ENCODE measurements at regions not wholly inside any gene's neighbourhood (a gene's known extent, or its start where the extent isn't known, plus 50 kb on each side); places are given as distances from the start of the nearest gene placed in this dataset.

GRCh38 chr12:105945880-105946279, 192.9 kb downstream of the NUAK1 start:
- peaks cover 6% of the 10 kb centered on the region for H3K27me3 Mint-ChIP-seq (ENCODE audit: low read depth)
- H3K4me1 Mint-ChIP-seq (ENCODE audit: low read depth): no peaks in the 10 kb centered on the region
- intact Hi-C loops (cut with micrococcal nuclease): no loop called here
- H3K4me3 Mint-ChIP-seq: no peak overlapping the region
- no peak for DNase-seq
- no peak overlapping the region for H3K27ac Mint-ChIP-seq
- no peaks in the 10 kb centered on the region for H3K36me3 Mint-ChIP-seq (ENCODE audit: low read depth)
- CTCF ChIA-PET: no interaction called here
- H3K9me3 Mint-ChIP-seq: peaks cover 2% of the 10 kb centered on the region

GRCh38 chr12:105946493-105946901, 192.3 kb downstream of the NUAK1 start:
- H3K36me3 Mint-ChIP-seq (ENCODE audit: low read depth): no peaks in the 10 kb centered on the region
- H3K27ac Mint-ChIP-seq: no peak overlapping the region
- intact Hi-C loops (cut with micrococcal nuclease): no loop called here
- H3K4me1 Mint-ChIP-seq (ENCODE audit: low read depth): no peaks in the 10 kb centered on the region
- no peak for DNase-seq
- H3K27me3 Mint-ChIP-seq (ENCODE audit: low read depth): peaks cover 6% of the 10 kb centered on the region
- H3K4me3 Mint-ChIP-seq: no peak overlapping the region
- CTCF ChIA-PET: no interaction called here
- peaks cover 2% of the 10 kb centered on the region for H3K9me3 Mint-ChIP-seq

GRCh38 chr12:105947906-105948305, 190.8 kb downstream of the NUAK1 start:
- Mint-ChIP-seq H3K4me1 (ENCODE audit: low read depth) (no peaks in the 10 kb centered on the region), H3K4me3 (no peak overlapping the region), H3K27ac (no peak overlapping the region), H3K9me3 (peaks cover 2% of the 10 kb centered on the region), H3K27me3 (ENCODE audit: low read depth) (peaks cover 10% of the 10 kb centered on the region), H3K36me3 (ENCODE audit: low read depth) (no peaks in the 10 kb centered on the region)
- DNase-seq: no peak
- intact Hi-C loops (cut with micrococcal nuclease): no loop called here
- CTCF ChIA-PET: no interaction called here

- CTCF ChIA-PET: no interaction called here
- no peaks in the 10 kb centered on the region for H3K36me3 Mint-ChIP-seq (ENCODE audit: low read depth)
- H3K27me3 Mint-ChIP-seq (ENCODE audit: low read depth): peaks cover 10% of the 10 kb centered on the region
- no peak overlapping the region for H3K27ac Mint-ChIP-seq
- intact Hi-C loops (cut with micrococcal nuclease): no loop called here
- H3K4me1 Mint-ChIP-seq (ENCODE audit: low read depth): no peaks in the 10 kb centered on the region
- DNase-seq: no peak
- H3K4me3 Mint-ChIP-seq: no peak overlapping the region
- peaks cover 2% of the 10 kb centered on the region for H3K9me3 Mint-ChIP-seq
These were observed 190.4 kb downstream of the NUAK1 start for GRCh38 chr12:105948331-105948730.

- no peak overlapping the region for H3K27ac Mint-ChIP-seq
- no peaks in the 10 kb centered on the region for H3K36me3 Mint-ChIP-seq (ENCODE audit: low read depth)
- no peak for DNase-seq
- no peaks in the 10 kb centered on the region for H3K4me1 Mint-ChIP-seq (ENCODE audit: low read depth)
- no peak overlapping the region for H3K4me3 Mint-ChIP-seq
- CTCF ChIA-PET: no interaction called here
- intact Hi-C loops (cut with micrococcal nuclease): no loop called here
- peaks cover 10% of the 10 kb centered on the region for H3K27me3 Mint-ChIP-seq (ENCODE audit: low read depth)
- H3K9me3 Mint-ChIP-seq: peaks cover 2% of the 10 kb centered on the region
These were observed 189.4 kb downstream of the NUAK1 start for GRCh38 chr12:105949391-105949790.

- Mint-ChIP-seq H3K27ac (no peak overlapping the region), H3K27me3 (ENCODE audit: low read depth) (peaks cover 9% of the 10 kb centered on the region)
- CTCF ChIA-PET: no interaction called here
These were observed 187.0 kb downstream of the NUAK1 start for GRCh38 chr12:105951732-105952131.

GRCh38 chr12:105954951-105955931, 183.5 kb downstream of the NUAK1 start:
- no peak for DNase-seq
- Mint-ChIP-seq H3K36me3 (ENCODE audit: low read depth) (no peaks in the 10 kb centered on the region), H3K27me3 (ENCODE audit: low read depth) (peaks cover 9% of the 10 kb centered on the region), H3K4me1 (ENCODE audit: low read depth) (no peaks in the 10 kb centered on the region), H3K4me3 (no peak overlapping the region), H3K27ac (no peak overlapping the region), H3K9me3 (no peaks in the 10 kb centered on the region)
- intact Hi-C loops (cut with micrococcal nuclease): no loop called here
- CTCF ChIA-PET: no interaction called here

More at GRCh38 chr12:105951732-105952131, 187.0 kb downstream of the NUAK1 start:
- Mint-ChIP-seq H3K4me1 (ENCODE audit: low read depth) (no peaks in the 10 kb centered on the region), H3K9me3 (peaks cover 2% of the 10 kb centered on the region), H3K4me3 (no peak overlapping the region), H3K36me3 (ENCODE audit: low read depth) (no peaks in the 10 kb centered on the region)
- intact Hi-C loops (cut with micrococcal nuclease): no loop called here
- DNase-seq: no peak

- CTCF ChIA-PET: no interaction called here
These were observed 182.8 kb downstream of the NUAK1 start for GRCh38 chr12:105955976-105956375.

GRCh38 chr12:105956662-105957457, 181.9 kb downstream of the NUAK1 start:
- no peak for DNase-seq
- Mint-ChIP-seq H3K4me1 (ENCODE audit: low read depth) (no peaks in the 10 kb centered on the region), H3K27ac (no peak overlapping the region), H3K9me3 (no peaks in the 10 kb centered on the region), H3K36me3 (ENCODE audit: low read depth) (no peaks in the 10 kb centered on the region), H3K27me3 (ENCODE audit: low read depth) (peaks cover 8% of the 10 kb centered on the region), H3K4me3 (no peak overlapping the region)
- intact Hi-C loops (cut with micrococcal nuclease): no loop called here
- CTCF ChIA-PET: no interaction called here

More at GRCh38 chr12:105955976-105956375, 182.8 kb downstream of the NUAK1 start:
- H3K27ac Mint-ChIP-seq: no peak overlapping the region
- intact Hi-C loops (cut with micrococcal nuclease): no loop called here
- H3K27me3 Mint-ChIP-seq (ENCODE audit: low read depth): peaks cover 9% of the 10 kb centered on the region
- DNase-seq: no peak
- no peaks in the 10 kb centered on the region for H3K9me3 Mint-ChIP-seq
- no peaks in the 10 kb centered on the region for H3K4me1 Mint-ChIP-seq (ENCODE audit: low read depth)
- H3K36me3 Mint-ChIP-seq (ENCODE audit: low read depth): no peaks in the 10 kb centered on the region
- no peak overlapping the region for H3K4me3 Mint-ChIP-seq

- no peak overlapping the region for H3K4me3 Mint-ChIP-seq
- H3K27ac Mint-ChIP-seq: no peak overlapping the region
- CTCF ChIA-PET: no interaction called here
- peaks cover 5% of the 10 kb centered on the region for H3K27me3 Mint-ChIP-seq (ENCODE audit: low read depth)
- no peaks in the 10 kb centered on the region for H3K4me1 Mint-ChIP-seq (ENCODE audit: low read depth)
- intact Hi-C loops (cut with micrococcal nuclease): no loop called here
- H3K9me3 Mint-ChIP-seq: no peaks in the 10 kb centered on the region
- H3K36me3 Mint-ChIP-seq (ENCODE audit: low read depth): no peaks in the 10 kb centered on the region
- DNase-seq: no peak
These were observed 178.3 kb downstream of the NUAK1 start for GRCh38 chr12:105960319-105961083.

- H3K27ac Mint-ChIP-seq: no peak overlapping the region
- CTCF ChIA-PET: no interaction called here
- H3K9me3 Mint-ChIP-seq: no peaks in the 10 kb centered on the region
- H3K4me3 Mint-ChIP-seq: no peak overlapping the region
- intact Hi-C loops (cut with micrococcal nuclease): no loop called here
- H3K36me3 Mint-ChIP-seq (ENCODE audit: low read depth): no peaks in the 10 kb centered on the region
- DNase-seq: no peak
- H3K4me1 Mint-ChIP-seq (ENCODE audit: low read depth): no peaks in the 10 kb centered on the region
- peaks cover 2% of the 10 kb centered on the region for H3K27me3 Mint-ChIP-seq (ENCODE audit: low read depth)
These were observed 176.7 kb downstream of the NUAK1 start for GRCh38 chr12:105961821-105962671.

Measured in activated naive CD4-positive, alpha-beta T cell treated with anti-CD3 and anti-CD28 coated beads for 36 hours (primary cell).